Common myeloid progenitor, CD34-positive (primary cell): ENCODE measurements at regions not wholly inside any gene's neighbourhood (a gene's known extent, or its start where the extent isn't known, plus 50 kb on each side); places are given as distances from the start of the nearest gene placed in this dataset.

Experiments used
- CTCF ChIA-PET: fragments of 350-600 bp; sonication (Branson Sonifier 250); formaldehyde crosslinking; loops from one replicate; lab custom pipeline; 2021; ENCODE audit warnings: antibody characterized with exemption; lab: Charles Lee
- POLR2A ChIA-PET: fragments of 350-600 bp; sonication (Branson Sonifier 250); formaldehyde crosslinking; loops from one replicate; lab custom pipeline; 2021; ENCODE audit warnings: antibody characterized with exemption; lab: Charles Lee
- DNase-seq, 3 donors: peaks; one replicate each; pipeline versions ENCODE4 v3.0.0 to v3.0.0-alpha.2; 2013
- H3K27ac ChIP-seq, 2 experiments: 1 replicate in 1 of 2; 2 replicates in 1 of 2; pipeline ENCODE4 v1.7.0; 2013; ENCODE audit warnings: inconsistent platforms in 2 of 2, low read length in 2 of 2, mild to moderate bottlenecking in 2 of 2, low read depth in 1 of 2, moderate library complexity in 1 of 2; ENCODE audit not compliant: severe bottlenecking in 2 of 2, insufficient read depth in 1 of 2, poor library complexity in 1 of 2
- H3K27me3 ChIP-seq, 5 experiments: replicated peaks in 2 of 5; 1 replicate in 3 of 5; 2 replicates in 2 of 5; pipeline versions ENCODE4 v1.6.1 to v1.7.0; 2013; ENCODE audit warnings: low read length in 4 of 5, mild to moderate bottlenecking in 2 of 5, moderate library complexity in 2 of 5, inconsistent platforms in 1 of 5; ENCODE audit not compliant: insufficient read depth in 5 of 5, control insufficient read depth in 4 of 5
- H3K36me3 ChIP-seq, 4 experiments: 1 replicate in 2 of 4; 2 replicates in 2 of 4; pipeline versions ENCODE4 v1.6.1 to v1.7.0; 2013; ENCODE audit warnings: low read length in 3 of 4, control low read depth in 1 of 4, mild to moderate bottlenecking in 1 of 4; ENCODE audit not compliant: control insufficient read depth in 4 of 4, insufficient read depth in 4 of 4
- H3K4me1 ChIP-seq, 4 experiments: 1 replicate in 3 of 4; 2 replicates in 1 of 4; pipeline versions ENCODE4 v1.6.1 to v1.7.1; 2013; ENCODE audit warnings: low read length in 3 of 4, mild to moderate bottlenecking in 3 of 4, control low read depth in 1 of 4, inconsistent platforms in 1 of 4, moderate library complexity in 1 of 4; ENCODE audit not compliant: control insufficient read depth in 4 of 4, insufficient read depth in 4 of 4; ENCODE audit errors: control extremely low read depth in 1 of 4
- H3K4me3 ChIP-seq, 7 experiments: 1 replicate in 4 of 7; 2 replicates in 3 of 7; pipeline versions ENCODE4 v1.5.1 to v1.7.0; 2013; ENCODE audit warnings: mild to moderate bottlenecking in 7 of 7, low read length in 6 of 7, moderate library complexity in 6 of 7, inconsistent platforms in 2 of 7, low read depth in 2 of 7, control low read depth in 1 of 7; ENCODE audit not compliant: insufficient read depth in 4 of 7, control insufficient read depth in 1 of 7; ENCODE audit errors: extremely low read depth in 1 of 7
- H3K9me3 ChIP-seq, 5 experiments: 1 replicate in 4 of 5; 2 replicates in 1 of 5; pipeline versions ENCODE4 v1.6.1 to v1.7.1; 2013; ENCODE audit warnings: low read length in 4 of 5, mild to moderate bottlenecking in 2 of 5, inconsistent platforms in 1 of 5, low read depth in 1 of 5, moderate library complexity in 1 of 5; ENCODE audit not compliant: control insufficient read depth in 4 of 5, insufficient read depth in 2 of 5; ENCODE audit errors: control extremely low read depth in 1 of 5
- WGBS: methylation state at CpG from one replicate; pipeline ENCODE4 v1.1.5; 2013; ENCODE audit not compliant: insufficient coverage; 5-methylcytosine and 5-hydroxymethylcytosine counted together

DNA sequence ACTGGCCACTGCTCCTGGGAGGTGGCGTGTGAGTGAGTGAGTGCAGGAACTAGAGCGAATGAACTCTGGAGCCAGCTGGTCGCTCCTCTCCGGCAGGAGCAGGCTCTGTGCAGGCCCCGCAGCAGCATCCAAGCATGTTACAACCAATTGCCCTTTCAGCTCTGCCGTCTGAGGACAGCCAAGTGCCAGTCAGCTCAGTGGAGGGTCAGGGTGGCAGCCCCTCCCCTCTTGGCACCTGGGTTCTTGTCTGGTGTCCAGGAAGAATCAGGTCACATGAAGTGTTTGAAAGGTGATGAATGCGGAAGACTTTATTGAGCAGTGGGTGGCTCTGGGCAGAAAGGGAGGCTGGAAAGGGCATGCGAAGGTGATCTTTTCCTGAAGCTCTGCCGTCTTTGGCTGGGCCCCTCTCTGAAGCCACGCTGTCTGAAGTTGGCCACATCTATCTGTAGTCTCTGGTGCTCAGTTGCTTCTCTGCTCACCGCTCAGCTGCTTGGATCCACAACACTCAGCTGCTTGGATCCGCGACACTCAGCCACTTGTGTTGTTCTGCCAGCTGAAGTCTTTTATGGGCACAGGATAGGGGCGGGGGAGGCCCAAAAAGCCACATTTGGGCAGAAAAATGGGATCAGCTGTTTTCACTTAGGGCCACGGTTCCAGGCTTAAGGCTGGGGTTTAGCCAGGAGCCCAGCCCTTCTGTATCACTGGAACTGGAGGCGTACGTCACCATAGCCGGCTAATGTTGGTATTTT lies 139.8 kb downstream of the ADSS2 start:
- H3K4me1 ChIP-seq = peaks cover 0 to 10% (median 0%) of the 10 kb centered on the region in 4 experiments
- H3K27ac ChIP-seq = no peak overlapping the region
- DNase-seq = no peak
- 99% methylated on average over 14 of the region's 18 CpGs for WGBS
- ChIA-PET POLR2A (no interaction called here), CTCF (interaction anchor here (1.3 to 2.0 kb wide), 3 partner anchors 13 to 102 kb away, joined by 3 to 7 read pairs (median 3); no protein-coding TSS in a partner anchor)
- H3K9me3 ChIP-seq = peaks cover 0 to 21% (median 4%) of the 10 kb centered on the region in 5 experiments
- peaks cover 0 to 18% (median 11%) of the 10 kb centered on the region in 4 experiments for H3K36me3 ChIP-seq
- H3K27me3 ChIP-seq = no peaks in the 10 kb centered on the region
- H3K4me3 ChIP-seq = no peak overlapping the region

DNA sequence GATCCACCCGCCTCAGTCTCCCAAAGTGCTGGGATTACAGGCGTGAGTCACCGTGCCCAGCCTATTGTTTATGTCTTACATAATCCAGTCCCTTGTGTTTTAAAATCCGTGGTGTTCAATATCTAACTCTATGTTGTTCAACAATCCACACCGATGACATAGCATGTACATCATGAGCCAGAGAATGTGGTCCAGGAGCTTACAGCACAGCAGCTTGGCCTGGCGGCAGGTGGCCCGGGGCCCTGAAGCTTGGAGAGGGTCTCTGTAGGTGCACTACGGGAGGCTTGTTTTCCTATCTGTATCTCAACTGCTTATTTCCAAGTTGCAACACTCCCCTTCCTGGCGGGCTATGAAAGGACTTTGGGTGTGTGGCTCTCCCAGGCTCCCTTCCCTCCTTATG lies 138.4 kb downstream of the ADSS2 start:
- H3K27ac ChIP-seq = no peak overlapping the region
- H3K4me3 ChIP-seq = no peak overlapping the region
- WGBS = 94% methylated on average over 6 of the region's 9 CpGs
- no peaks in the 10 kb centered on the region for H3K27me3 ChIP-seq
- H3K4me1 ChIP-seq = peaks cover 0 to 17% (median 3%) of the 10 kb centered on the region in 4 experiments
- H3K9me3 ChIP-seq = peaks cover 0 to 12% (median 3%) of the 10 kb centered on the region in 5 experiments
- peaks cover 0 to 15% (median 11%) of the 10 kb centered on the region in 4 experiments for H3K36me3 ChIP-seq
- ChIA-PET POLR2A (no interaction called here), CTCF (no interaction called here)
- no peak for DNase-seq

DNA sequence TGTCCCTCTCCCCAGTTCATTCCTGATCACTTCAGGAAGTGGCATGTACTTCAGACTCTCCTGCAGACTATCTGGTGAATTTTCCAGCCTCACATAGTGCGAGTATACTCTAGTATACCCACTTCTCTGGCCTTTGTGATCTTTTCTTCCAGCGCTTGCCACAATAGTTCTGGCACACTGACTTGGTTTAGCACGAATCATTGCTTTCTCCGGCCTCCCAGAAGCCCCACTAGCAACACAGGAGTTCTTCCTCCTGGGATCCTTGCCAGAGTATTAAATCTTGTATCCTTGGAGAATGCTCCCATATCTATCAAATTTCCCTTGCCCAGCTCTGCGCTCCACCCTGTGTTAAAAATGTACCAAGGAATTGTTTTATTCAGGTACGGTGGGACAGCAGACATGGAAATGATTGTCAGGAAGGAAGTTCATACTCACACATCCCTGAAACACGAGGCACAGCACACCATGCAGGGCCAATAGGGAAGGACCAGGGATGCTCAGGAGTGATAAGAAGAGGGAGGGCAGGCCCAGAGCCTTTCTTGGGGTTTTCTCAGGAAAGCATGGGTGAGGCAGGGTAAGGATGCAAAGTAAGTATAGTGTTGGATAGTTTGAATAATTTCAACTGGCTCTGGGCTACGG lies 136.7 kb downstream of the ADSS2 start:
- CTCF ChIA-PET = interaction anchor here (1.8 kb wide), 1 partner anchor 16 kb away, joined by 8 read pairs; no protein-coding TSS in a partner anchor

DNA sequence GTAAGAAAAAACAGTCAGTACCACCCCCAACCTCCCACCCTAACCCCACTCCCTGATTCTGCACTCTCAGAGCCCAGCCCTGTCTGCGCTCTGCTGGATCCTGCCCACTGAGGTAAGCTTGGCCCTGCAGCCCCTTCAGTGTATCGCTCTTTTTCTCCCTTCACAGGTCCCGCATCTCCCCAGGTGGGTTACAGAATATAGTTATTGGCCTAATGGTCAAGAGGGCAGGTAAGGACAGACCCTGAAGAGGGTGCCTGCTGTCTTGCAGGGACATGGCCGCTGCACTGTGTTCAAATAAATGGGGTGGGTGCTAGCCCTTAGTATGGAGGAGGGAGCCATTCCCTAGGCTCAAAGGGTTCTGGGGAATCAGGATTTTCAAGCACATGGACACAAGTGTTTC lies 135.7 kb downstream of the ADSS2 start:
- Histone ChIP-seq H3K4me3 (no peak overlapping the region), H3K27me3 (no peaks in the 10 kb centered on the region), H3K4me1 (peaks cover 14 to 44% (median 28%) of the 10 kb centered on the region in 4 experiments), H3K27ac (no peak overlapping the region), H3K36me3 (peaks cover 0 to 10% (median 8%) of the 10 kb centered on the region in 4 experiments), H3K9me3 (no peaks in the 10 kb centered on the region)
- WGBS = 100% methylated on average over 2 of the region's 4 CpGs
- CTCF ChIA-PET = interaction anchor here (1.8 kb wide), 1 partner anchor 13 kb away, joined by 9 read pairs; no protein-coding TSS in a partner anchor
- POLR2A ChIA-PET = no interaction called here
- DNase-seq = no peak

More for the DNA sequence above, 136.7 kb downstream of the ADSS2 start:
- POLR2A ChIA-PET = no interaction called here
- H3K36me3 ChIP-seq = peaks cover 0 to 10% (median 8%) of the 10 kb centered on the region in 4 experiments
- H3K27me3 ChIP-seq = no peaks in the 10 kb centered on the region
- WGBS = 81% methylated on average over 6 of the region's 8 CpGs
- H3K4me1 ChIP-seq = peaks cover 8 to 34% (median 18%) of the 10 kb centered on the region in 4 experiments
- no peak overlapping the region for H3K27ac ChIP-seq
- DNase-seq = no peak
- no peaks in the 10 kb centered on the region for H3K9me3 ChIP-seq
- no peak overlapping the region for H3K4me3 ChIP-seq

GRCh38 chr1:244316407-244316806 lies 135.3 kb downstream of the ADSS2 start:
- ChIA-PET CTCF (interaction anchor here (1.8 kb wide), 1 partner anchor 13 kb away, joined by 9 read pairs; no protein-coding TSS in a partner anchor), POLR2A (no interaction called here)
- Histone ChIP-seq H3K27me3 (no peaks in the 10 kb centered on the region), H3K9me3 (no peaks in the 10 kb centered on the region), H3K36me3 (peaks cover 0 to 10% (median 8%) of the 10 kb centered on the region in 4 experiments), H3K27ac (no peak overlapping the region), H3K4me1 (peaks cover 14 to 47% (median 32%) of the 10 kb centered on the region in 4 experiments), H3K4me3 (no peak overlapping the region)
- no peak for DNase-seq
- WGBS = 96% methylated on average over 6 of the region's 6 CpGs

GRCh38 chr1:244316986-244317655 lies 134.6 kb downstream of the ADSS2 start:
- Histone ChIP-seq H3K36me3 (peaks cover 0 to 8% (median 5%) of the 10 kb centered on the region in 4 experiments), H3K4me3 (no peak overlapping the region), H3K27ac (no peak overlapping the region), H3K9me3 (no peaks in the 10 kb centered on the region), H3K4me1 (peaks cover 14 to 54% (median 37%) of the 10 kb centered on the region in 4 experiments), H3K27me3 (no peaks in the 10 kb centered on the region)
- ChIA-PET CTCF (interaction anchor here (1.8 kb wide), 1 partner anchor 14 kb away, joined by 9 read pairs; no protein-coding TSS in a partner anchor), POLR2A (no interaction called here)
- no peak for DNase-seq
- WGBS = 73% methylated on average over 6 of the region's 8 CpGs
